ENCODE measurements at regions not wholly inside any gene's neighbourhood (a gene's known extent, or its start where the extent isn't known, plus 50 kb on each side); places are given as distances from the start of the nearest gene placed in this dataset.

DNA sequence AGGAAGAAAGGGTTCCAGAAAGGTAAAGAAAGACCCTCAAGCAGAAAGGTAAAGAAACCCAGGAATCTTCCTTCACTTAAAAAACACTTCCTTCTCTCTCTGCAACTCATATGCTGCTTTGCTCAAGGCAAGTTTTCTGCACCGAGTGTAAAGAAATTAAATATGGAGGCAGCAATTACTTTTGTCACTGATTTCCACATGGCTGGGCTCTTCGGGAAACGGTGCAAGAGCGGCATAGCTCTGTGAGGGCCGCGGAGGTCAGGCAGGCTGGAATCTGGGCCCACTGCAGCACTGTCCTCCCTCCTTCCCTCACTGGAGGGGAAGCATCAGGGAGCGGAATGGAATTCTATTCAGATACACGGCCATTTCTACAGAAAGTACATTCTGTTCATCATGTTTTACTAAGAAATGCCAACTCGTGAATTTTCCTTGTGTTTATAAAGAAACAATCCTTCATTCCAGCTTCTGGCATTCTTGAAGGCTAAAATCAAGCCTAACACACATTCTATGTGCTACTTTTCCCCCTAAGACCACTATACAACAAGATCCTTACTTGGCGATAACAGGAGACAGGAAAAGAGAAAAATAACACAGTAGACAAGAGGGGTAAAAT is 212.2 kb downstream of the SIPA1L2 start:
- TF ChIP-seq CTCF (conservative IDR thresholded peaks at IDR 0.05; ENCODE audit: low read depth, low read length) (no peak), EZH2 (IDR thresholded peaks at IDR 0.05; ENCODE audit: low read length, unreplicated experiment) (no peak), EZH2phosphoT487 (IDR thresholded peaks at IDR 0.05; ENCODE audit: borderline replicate concordance, low read length) (no peak)

Data from PC-3 (cell line).